Calu3 (cell line): ENCODE measurements at regions not wholly inside any gene's neighbourhood (a gene's known extent, or its start where the extent isn't known, plus 50 kb on each side); places are given as distances from the start of the nearest gene placed in this dataset.

Source experiments
- BruUV-seq: library from RNA; stranded (reverse); fragments of 400-500 nt; replicated peaks from 2 replicates; lab custom pipeline; 2021; lab: Mats Ljungman, UMichigan
- CTCF ChIA-PET: fragments of 300-600 bp; sonication (Branson Sonifier 250); formaldehyde crosslinking; loops from one replicate; lab custom pipeline; 2022; ENCODE audit warnings: antibody characterized with exemption; lab: Charles Lee
- DNase-seq: peaks from one replicate; pipeline ENCODE4 v3.0.0; 2022
- H3K27ac Mint-ChIP-seq: one replicate; pipeline ENCODE4 v1.8.0; 2022; ENCODE audit warnings: mixed read lengths; ENCODE audit not compliant: unreplicated experiment
- H3K27me3 Mint-ChIP-seq: one replicate; pipeline ENCODE4 v1.8.0; 2022; ENCODE audit warnings: mixed read lengths; ENCODE audit not compliant: unreplicated experiment
- H3K36me3 Mint-ChIP-seq: one replicate; pipeline ENCODE4 v1.8.0; 2022; ENCODE audit warnings: mild to moderate bottlenecking, moderate library complexity, mixed read lengths; ENCODE audit not compliant: insufficient read depth, unreplicated experiment
- H3K4me1 Mint-ChIP-seq: one replicate; pipeline ENCODE4 v1.8.0; 2022; ENCODE audit warnings: mild to moderate bottlenecking, low read depth, mixed read lengths; ENCODE audit not compliant: unreplicated experiment
- H3K4me3 Mint-ChIP-seq: one replicate; pipeline ENCODE4 v1.8.0; 2022; ENCODE audit warnings: mild to moderate bottlenecking, low read depth, moderate library complexity, mixed read lengths; ENCODE audit not compliant: unreplicated experiment
- H3K9me3 Mint-ChIP-seq: one replicate; pipeline ENCODE4 v1.8.0; 2022; ENCODE audit warnings: low read depth, mixed read lengths; ENCODE audit not compliant: unreplicated experiment
- intact Hi-C: fragments of 100-400 bp; cut with micrococcal nuclease; formaldehyde crosslinking; loops from one replicate; pipeline ENCODE4 v1.10.0; 2022; ENCODE audit not compliant: unreplicated experiment
- TF ChIP-seq, protein P1 (sequence below): fragments of 200-600 bp; IDR thresholded peaks from one replicate; pipeline ENCODE4 v1.8.0; 2022; ENCODE audit warnings: antibody characterized with exemption; ENCODE audit not compliant: unreplicated experiment

DNA sequence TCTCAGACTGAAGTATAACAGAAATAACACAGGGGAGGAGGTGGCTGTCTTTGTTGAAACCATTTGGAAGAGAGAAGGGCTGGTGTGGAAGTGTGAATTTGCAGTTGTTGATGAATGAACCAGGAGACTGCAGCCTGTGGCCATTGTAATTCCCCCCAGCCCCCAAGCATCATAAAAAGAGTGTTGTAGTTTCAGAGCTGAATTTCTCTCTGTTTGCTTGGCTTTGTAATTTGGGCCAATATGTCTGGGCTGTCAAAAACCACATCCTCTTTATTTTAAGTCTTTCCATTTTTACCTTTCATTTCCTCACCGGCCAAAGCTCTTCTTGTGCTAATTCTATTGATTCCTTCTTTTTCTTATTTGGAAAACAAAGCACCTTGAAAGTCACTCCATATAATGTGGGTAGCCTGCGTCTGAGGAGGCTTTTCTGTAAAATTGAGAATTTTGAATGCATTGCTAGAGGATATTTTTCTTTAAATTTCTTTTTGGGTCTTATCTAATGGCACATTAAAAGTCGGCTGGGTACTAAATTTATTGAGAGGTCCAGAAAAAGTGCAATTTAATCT lies 383.3 kb downstream of the OSTF1 start:
- no peak for DNase-seq
- CTCF ChIA-PET: no interaction called here
- no TSS peak for BruUV-seq
- TF ChIP-seq, protein P1, sequence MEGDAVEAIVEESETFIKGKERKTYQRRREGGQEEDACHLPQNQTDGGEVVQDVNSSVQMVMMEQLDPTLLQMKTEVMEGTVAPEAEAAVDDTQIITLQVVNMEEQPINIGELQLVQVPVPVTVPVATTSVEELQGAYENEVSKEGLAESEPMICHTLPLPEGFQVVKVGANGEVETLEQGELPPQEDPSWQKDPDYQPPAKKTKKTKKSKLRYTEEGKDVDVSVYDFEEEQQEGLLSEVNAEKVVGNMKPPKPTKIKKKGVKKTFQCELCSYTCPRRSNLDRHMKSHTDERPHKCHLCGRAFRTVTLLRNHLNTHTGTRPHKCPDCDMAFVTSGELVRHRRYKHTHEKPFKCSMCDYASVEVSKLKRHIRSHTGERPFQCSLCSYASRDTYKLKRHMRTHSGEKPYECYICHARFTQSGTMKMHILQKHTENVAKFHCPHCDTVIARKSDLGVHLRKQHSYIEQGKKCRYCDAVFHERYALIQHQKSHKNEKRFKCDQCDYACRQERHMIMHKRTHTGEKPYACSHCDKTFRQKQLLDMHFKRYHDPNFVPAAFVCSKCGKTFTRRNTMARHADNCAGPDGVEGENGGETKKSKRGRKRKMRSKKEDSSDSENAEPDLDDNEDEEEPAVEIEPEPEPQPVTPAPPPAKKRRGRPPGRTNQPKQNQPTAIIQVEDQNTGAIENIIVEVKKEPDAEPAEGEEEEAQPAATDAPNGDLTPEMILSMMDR: no peak
- intact Hi-C loops: no loop called here
- no peaks in the 10 kb centered on the region for H3K9me3 Mint-ChIP-seq
- H3K4me1 Mint-ChIP-seq: no peaks in the 10 kb centered on the region
- H3K27me3 Mint-ChIP-seq: peaks cover 17% of the 10 kb centered on the region
- H3K27ac Mint-ChIP-seq: no peak overlapping the region
- no peak overlapping the region for H3K4me3 Mint-ChIP-seq
- H3K36me3 Mint-ChIP-seq: no peaks in the 10 kb centered on the region

- no peak for DNase-seq
- Mint-ChIP-seq H3K4me1 (no peaks in the 10 kb centered on the region), H3K4me3 (no peak overlapping the region), H3K27me3 (peaks cover 49% of the 10 kb centered on the region), H3K27ac (no peak overlapping the region), H3K9me3 (peaks cover 3% of the 10 kb centered on the region), H3K36me3 (no peaks in the 10 kb centered on the region)
- TF ChIP-seq, protein P1: no peak
- no TSS peak for BruUV-seq
- intact Hi-C loops: no loop called here
- CTCF ChIA-PET: no interaction called here
Measured at GRCh38 chr9:75482566-75482965, 394.3 kb downstream of the OSTF1 start.

DNA sequence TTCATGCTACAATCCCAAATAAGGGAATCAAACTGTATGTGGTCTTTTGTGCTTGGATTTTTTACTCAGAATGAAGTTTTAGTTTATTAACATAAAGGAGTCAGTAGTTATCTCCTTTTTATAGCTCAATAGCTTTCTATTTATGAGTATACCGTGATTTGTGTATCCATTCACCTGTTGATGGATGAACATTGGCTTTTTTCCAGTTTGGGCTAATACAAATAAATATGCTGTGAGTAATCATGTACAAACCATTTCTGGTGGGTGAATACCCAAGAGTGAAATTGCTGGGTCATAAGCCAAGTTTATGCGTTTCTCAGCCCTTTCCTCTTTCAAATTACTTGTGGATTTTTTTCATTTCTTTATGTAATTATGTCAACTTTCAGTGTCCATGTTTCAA lies 395.3 kb downstream of the OSTF1 start:
- no peak for DNase-seq
- TF ChIP-seq, protein P1: no peak
- intact Hi-C loops: no loop called here
- H3K4me3 Mint-ChIP-seq: no peak overlapping the region
- CTCF ChIA-PET: no interaction called here
- no peaks in the 10 kb centered on the region for H3K9me3 Mint-ChIP-seq
- H3K36me3 Mint-ChIP-seq: no peaks in the 10 kb centered on the region
- peaks cover 42% of the 10 kb centered on the region for H3K27me3 Mint-ChIP-seq
- H3K27ac Mint-ChIP-seq: no peak overlapping the region
- no peaks in the 10 kb centered on the region for H3K4me1 Mint-ChIP-seq
- no TSS peak for BruUV-seq

DNA sequence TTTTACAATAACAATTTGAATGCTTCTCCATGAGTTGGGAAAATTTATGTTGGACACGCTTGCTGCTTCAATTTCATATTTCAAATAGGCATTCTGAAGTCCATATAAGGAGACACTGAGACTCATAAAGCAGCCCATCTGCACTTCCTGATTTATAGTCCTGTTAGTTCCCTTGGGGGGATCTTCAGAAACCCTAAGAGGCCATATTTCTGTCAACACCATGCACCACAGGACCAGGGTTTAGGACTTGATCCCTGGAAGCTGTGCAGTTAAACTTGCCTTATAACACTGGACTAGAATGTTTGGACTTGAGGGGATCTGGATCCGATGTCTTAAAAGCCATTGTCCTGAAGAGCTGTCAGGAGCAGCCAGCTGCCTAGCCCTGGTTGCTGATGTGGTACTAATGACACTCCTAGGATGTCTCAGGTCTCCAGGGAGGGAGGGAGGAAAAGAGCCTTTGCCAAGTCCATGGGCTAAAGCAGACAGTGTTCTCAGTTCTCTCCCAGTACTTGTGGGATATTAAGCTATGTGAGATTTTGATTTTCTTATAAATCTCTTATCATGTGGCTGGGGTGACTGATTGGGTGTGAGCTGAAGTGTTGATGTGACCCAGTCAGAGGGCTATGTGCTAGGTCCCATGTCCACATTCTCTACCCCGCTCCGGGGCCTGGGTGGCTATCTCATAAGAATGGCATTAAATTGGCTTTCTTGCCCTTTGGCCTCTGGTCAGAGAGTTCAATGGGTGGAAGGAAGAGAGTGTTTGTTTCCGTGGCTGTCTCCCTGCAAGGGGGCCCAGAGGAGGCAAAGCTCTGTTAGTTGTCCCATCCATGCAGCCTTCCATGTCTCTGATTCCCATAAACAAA lies 399.8 kb downstream of the OSTF1 start:
- no peak overlapping the region for H3K4me3 Mint-ChIP-seq
- TF ChIP-seq, protein P1: no peak
- H3K27ac Mint-ChIP-seq: no peak overlapping the region
- BruUV-seq: no TSS peak
- CTCF ChIA-PET: no interaction called here
- H3K4me1 Mint-ChIP-seq: no peaks in the 10 kb centered on the region
- H3K36me3 Mint-ChIP-seq: no peaks in the 10 kb centered on the region
- no peaks in the 10 kb centered on the region for H3K9me3 Mint-ChIP-seq
- intact Hi-C loops: no loop called here
- DNase-seq: no peak
- peaks cover 35% of the 10 kb centered on the region for H3K27me3 Mint-ChIP-seq
